ENCODE measurements at regions not wholly inside any gene's neighbourhood (a gene's known extent, or its start where the extent isn't known, plus 50 kb on each side); places are given as distances from the start of the nearest gene placed in this dataset.

DNA sequence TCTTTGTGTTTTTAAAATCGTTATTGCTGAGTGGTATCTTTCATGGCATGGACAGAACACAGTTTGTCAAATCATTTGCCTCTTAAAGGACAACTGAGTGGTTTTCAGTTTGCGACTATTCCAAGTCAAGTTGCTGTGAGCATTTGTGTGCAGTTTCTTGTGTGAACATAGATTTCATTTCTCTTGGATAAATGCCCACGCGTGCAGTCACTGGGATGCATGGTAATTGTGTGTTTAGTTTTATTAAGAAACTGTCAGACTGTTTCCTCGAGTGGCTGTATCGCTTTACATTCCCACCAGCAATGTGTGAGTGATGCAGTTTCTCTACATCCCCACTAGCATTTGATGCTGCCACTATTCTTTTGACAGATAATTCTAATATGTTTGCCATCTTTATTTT, 154.0 kb upstream of the ARL4C start:
- H4K20me1 ChIP-seq (ENCODE audit: low read length): no peaks in the 10 kb centered on the region
- H3K9ac ChIP-seq (ENCODE audit: low read length): no peak overlapping the region
- no peak overlapping the region for H3K4me3 ChIP-seq (ENCODE audit: low read length)
- no peak overlapping the region for H3K27ac ChIP-seq (ENCODE audit: low read length)
- H3F3A ChIP-seq (ENCODE audit: low read length, unreplicated experiment): no peaks in the 10 kb centered on the region
- H3K79me2 ChIP-seq (ENCODE audit: low read length): no peaks in the 10 kb centered on the region
- no peaks in the 10 kb centered on the region for H3K9me3 ChIP-seq (ENCODE audit: low read length)
- CTCF ChIA-PET: no interaction called here
- TF ChIP-seq EZH2phosphoT487 (IDR thresholded peaks at IDR 0.05; ENCODE audit: borderline replicate concordance, low read length): no peak
- no peak for TF ChIP-seq EZH2 (IDR thresholded peaks at IDR 0.05; ENCODE audit: low read length, unreplicated experiment)
- TF ChIP-seq CTCF (conservative IDR thresholded peaks at IDR 0.05; ENCODE audit: low read depth, low read length): no peak
- no peak overlapping the region for H3K4me2 ChIP-seq (ENCODE audit: low read length)
- no peaks in the 10 kb centered on the region for H3K4me1 ChIP-seq (ENCODE audit: insufficient read depth, low read length)
- H3K27me3 ChIP-seq (ENCODE audit: low read length): no peaks in the 10 kb centered on the region
- H3K36me3 ChIP-seq (ENCODE audit: low read depth, low read length): no peaks in the 10 kb centered on the region
- intact Hi-C loops (cut with micrococcal nuclease): no loop called here
- POLR2A ChIA-PET (ENCODE audit: unreplicated experiment): no interaction called here
- BruUV-seq (replicated peaks): no TSS peak
- no peak for DNase-seq
- no peaks in the 10 kb centered on the region for H3K9me2 ChIP-seq (replicated peaks; ENCODE audit: low read length)
- no peak overlapping the region for H2AFZ ChIP-seq (ENCODE audit: low read length)
- ATAC-seq: no peak

- no peak for TF ChIP-seq EZH2phosphoT487 (IDR thresholded peaks at IDR 0.05; ENCODE audit: borderline replicate concordance, low read length)
- no peak for TF ChIP-seq CTCF (conservative IDR thresholded peaks at IDR 0.05; ENCODE audit: low read depth, low read length)
- TF ChIP-seq EZH2 (IDR thresholded peaks at IDR 0.05; ENCODE audit: low read length, unreplicated experiment): no peak
- H3K79me2 ChIP-seq (ENCODE audit: low read length): no peaks in the 10 kb centered on the region
Measured at GRCh38 chr2:234649951-234650350, 153.1 kb upstream of the ARL4C start.

GRCh38 chr2:234643407-234643806, 146.5 kb upstream of the ARL4C start:
- ChIA-PET CTCF (no interaction called here), POLR2A (ENCODE audit: unreplicated experiment) (no interaction called here)
- ATAC-seq (no peak), DNase-seq (no peak)
- BruUV-seq (replicated peaks): no TSS peak
- Histone ChIP-seq H3K36me3 (ENCODE audit: low read depth, low read length) (no peaks in the 10 kb centered on the region; the same call in 1 of the 2 replicates), H3K4me3 (ENCODE audit: low read length) (no peak overlapping the region), H4K20me1 (ENCODE audit: low read length) (no peaks in the 10 kb centered on the region), H3K9me3 (ENCODE audit: low read length) (peaks cover 12% of the 10 kb centered on the region; the same call in 1 of the 2 replicates), H3F3A (ENCODE audit: low read length, unreplicated experiment) (no peaks in the 10 kb centered on the region), H3K27ac (ENCODE audit: low read length) (no peak overlapping the region), H3K4me1 (ENCODE audit: insufficient read depth, low read length) (no peaks in the 10 kb centered on the region), H2AFZ (ENCODE audit: low read length) (no peak overlapping the region), H3K4me2 (ENCODE audit: low read length) (no peak overlapping the region), H3K9me2 (replicated peaks; ENCODE audit: low read length) (no peaks in the 10 kb centered on the region), H3K27me3 (ENCODE audit: low read length) (no peaks in the 10 kb centered on the region), H3K79me2 (ENCODE audit: low read length) (no peaks in the 10 kb centered on the region), H3K9ac (ENCODE audit: low read length) (no peak overlapping the region)
- TF ChIP-seq EZH2phosphoT487 (IDR thresholded peaks at IDR 0.05; ENCODE audit: borderline replicate concordance, low read length): no peak
- TF ChIP-seq EZH2 (IDR thresholded peaks at IDR 0.05; ENCODE audit: low read length, unreplicated experiment): no peak
- TF ChIP-seq CTCF (conservative IDR thresholded peaks at IDR 0.05; ENCODE audit: low read depth, low read length): no peak
- intact Hi-C loops (cut with micrococcal nuclease): no loop called here

More at GRCh38 chr2:234649951-234650350, 153.1 kb upstream of the ARL4C start:
- ChIA-PET POLR2A (ENCODE audit: unreplicated experiment) (no interaction called here), CTCF (no interaction called here)
- Histone ChIP-seq H3K36me3 (ENCODE audit: low read depth, low read length) (no peaks in the 10 kb centered on the region), H3K27me3 (ENCODE audit: low read length) (no peaks in the 10 kb centered on the region), H3F3A (ENCODE audit: low read length, unreplicated experiment) (no peaks in the 10 kb centered on the region), H4K20me1 (ENCODE audit: low read length) (no peaks in the 10 kb centered on the region), H3K9me2 (replicated peaks; ENCODE audit: low read length) (no peaks in the 10 kb centered on the region), H2AFZ (ENCODE audit: low read length) (no peak overlapping the region), H3K9ac (ENCODE audit: low read length) (no peak overlapping the region), H3K4me1 (ENCODE audit: insufficient read depth, low read length) (no peaks in the 10 kb centered on the region), H3K4me2 (ENCODE audit: low read length) (no peak overlapping the region), H3K4me3 (ENCODE audit: low read length) (no peak overlapping the region), H3K27ac (ENCODE audit: low read length) (no peak overlapping the region), H3K9me3 (ENCODE audit: low read length) (no peaks in the 10 kb centered on the region)
- intact Hi-C loops (cut with micrococcal nuclease): no loop called here
- no peak for DNase-seq
- BruUV-seq (replicated peaks): no TSS peak
- no peak for ATAC-seq
